ENCODE measurements at regions not wholly inside any gene's neighbourhood (a gene's known extent, or its start where the extent isn't known, plus 50 kb on each side); places are given as distances from the start of the nearest gene placed in this dataset.

GRCh38 chr12:20201733-20202132, 166.6 kb upstream of the PDE3A start:
- DNase-seq = no peak
- no peak overlapping the region for H3K4me2 ChIP-seq (ENCODE audit: low read length)
- H2AK5ac ChIP-seq (ENCODE audit: low read length) = no peak overlapping the region
- H2BK12ac ChIP-seq (ENCODE audit: low read length) = no peak overlapping the region
- no peak overlapping the region for H3K4me3 ChIP-seq (ENCODE audit: low read depth, low read length)
- no peak overlapping the region for H3K4ac ChIP-seq (ENCODE audit: low read depth, low read length)
- H3K36me3 ChIP-seq (ENCODE audit: control insufficient read depth in 1 of 2, insufficient read depth in 2 of 2, low read length in 2 of 2) = no peaks in the 10 kb centered on the region
- H3K27ac ChIP-seq (ENCODE audit: low read depth, low read length) = no peak overlapping the region
- H3K79me2 ChIP-seq (ENCODE audit: control insufficient read depth, insufficient read depth, low read length, poor library complexity) = no peaks in the 10 kb centered on the region
- no peaks in the 10 kb centered on the region for H3K27me3 ChIP-seq (ENCODE audit: insufficient read depth, low read length)
- H3K79me1 ChIP-seq (ENCODE audit: low read length) = peaks cover 6% of the 10 kb centered on the region
- H3K9ac ChIP-seq (ENCODE audit: low read length) = no peak overlapping the region
- no peak overlapping the region for H4K8ac ChIP-seq (ENCODE audit: low read depth, low read length)
- H3K14ac ChIP-seq (ENCODE audit: low read length) = no peak overlapping the region
- H4K91ac ChIP-seq (ENCODE audit: low read depth, low read length) = peak overlapping the region; percentile 57
- H3K18ac ChIP-seq (ENCODE audit: low read length) = no peak overlapping the region
- no peak overlapping the region for H2AFZ ChIP-seq (ENCODE audit: insufficient read depth, low read length, poor library complexity)
- H2BK5ac ChIP-seq (ENCODE audit: low read depth, low read length, poor library complexity) = no peak overlapping the region
- H3K4me1 ChIP-seq (ENCODE audit: control insufficient read depth in 1 of 2, insufficient read depth in 2 of 2, low read length in 2 of 2) = peaks cover 0 to 10% of the 10 kb centered on the region in 2 experiments
- H2BK120ac ChIP-seq (ENCODE audit: insufficient read depth, low read length, poor library complexity) = no peak overlapping the region
- H4K12ac ChIP-seq (ENCODE audit: low read depth, low read length) = no peak overlapping the region
- no peaks in the 10 kb centered on the region for H3K9me3 ChIP-seq (ENCODE audit: insufficient read depth, low read depth, low read length)
- H3K23ac ChIP-seq (ENCODE audit: low read length) = no peak overlapping the region

GRCh38 chr12:20205854-20206253, 162.5 kb upstream of the PDE3A start:
- no peak for DNase-seq

GRCh38 chr12:20206410-20206809, 161.9 kb upstream of the PDE3A start:
- no peak overlapping the region for H3K4me2 ChIP-seq (ENCODE audit: low read length)
- H3K4me1 ChIP-seq (ENCODE audit: control insufficient read depth in 1 of 2, insufficient read depth in 2 of 2, low read length in 2 of 2) = peaks cover 0 to 10% of the 10 kb centered on the region in 2 experiments
- H3K9ac ChIP-seq (ENCODE audit: low read length) = no peak overlapping the region
- no peak overlapping the region for H4K91ac ChIP-seq (ENCODE audit: low read depth, low read length)
- no peak overlapping the region for H2AFZ ChIP-seq (ENCODE audit: insufficient read depth, low read length, poor library complexity)
- no peaks in the 10 kb centered on the region for H3K79me2 ChIP-seq (ENCODE audit: control insufficient read depth, insufficient read depth, low read length, poor library complexity)
- H3K9me3 ChIP-seq (ENCODE audit: insufficient read depth, low read depth, low read length) = no peaks in the 10 kb centered on the region
- H3K36me3 ChIP-seq (ENCODE audit: control insufficient read depth in 1 of 2, insufficient read depth in 2 of 2, low read length in 2 of 2) = no peaks in the 10 kb centered on the region
- H3K27me3 ChIP-seq (ENCODE audit: insufficient read depth, low read length) = no peaks in the 10 kb centered on the region
- no peak overlapping the region for H2BK12ac ChIP-seq (ENCODE audit: low read length)
- no peak overlapping the region for H3K4me3 ChIP-seq (ENCODE audit: low read depth, low read length)
- peaks cover 17% of the 10 kb centered on the region for H3K79me1 ChIP-seq (ENCODE audit: low read length)
- no peak overlapping the region for H2BK5ac ChIP-seq (ENCODE audit: low read depth, low read length, poor library complexity)
- H2AK5ac ChIP-seq (ENCODE audit: low read length) = no peak overlapping the region
- no peak overlapping the region for H3K23ac ChIP-seq (ENCODE audit: low read length)
- H3K14ac ChIP-seq (ENCODE audit: low read length) = no peak overlapping the region
- no peak overlapping the region for H3K4ac ChIP-seq (ENCODE audit: low read depth, low read length)
- WGBS (ENCODE audit: extremely low coverage, insufficient coverage, insufficient read length) = no CpG with 5 or more reads among the region's 2 CpGs
- no peak overlapping the region for H2BK120ac ChIP-seq (ENCODE audit: insufficient read depth, low read length, poor library complexity)
- H4K12ac ChIP-seq (ENCODE audit: low read depth, low read length) = no peak overlapping the region
- no peak for DNase-seq
- no peak overlapping the region for H3K18ac ChIP-seq (ENCODE audit: low read length)
- no peak overlapping the region for H4K8ac ChIP-seq (ENCODE audit: low read depth, low read length)
- H3K27ac ChIP-seq (ENCODE audit: low read depth, low read length) = no peak overlapping the region

More at GRCh38 chr12:20205854-20206253, 162.5 kb upstream of the PDE3A start:
- Histone ChIP-seq H3K9me3 (ENCODE audit: insufficient read depth, low read depth, low read length) (no peaks in the 10 kb centered on the region), H3K36me3 (ENCODE audit: control insufficient read depth in 1 of 2, insufficient read depth in 2 of 2, low read length in 2 of 2) (no peaks in the 10 kb centered on the region), H2AFZ (ENCODE audit: insufficient read depth, low read length, poor library complexity) (no peak overlapping the region), H2BK120ac (ENCODE audit: insufficient read depth, low read length, poor library complexity) (no peak overlapping the region), H4K12ac (ENCODE audit: low read depth, low read length) (no peak overlapping the region), H3K79me2 (ENCODE audit: control insufficient read depth, insufficient read depth, low read length, poor library complexity) (no peaks in the 10 kb centered on the region), H4K91ac (ENCODE audit: low read depth, low read length) (no peak overlapping the region), H3K4me2 (ENCODE audit: low read length) (no peak overlapping the region), H3K4me3 (ENCODE audit: low read depth, low read length) (no peak overlapping the region), H3K4ac (ENCODE audit: low read depth, low read length) (no peak overlapping the region), H3K18ac (ENCODE audit: low read length) (no peak overlapping the region), H4K8ac (ENCODE audit: low read depth, low read length) (no peak overlapping the region), H3K27ac (ENCODE audit: low read depth, low read length) (no peak overlapping the region), H3K27me3 (ENCODE audit: insufficient read depth, low read length) (no peaks in the 10 kb centered on the region), H3K79me1 (ENCODE audit: low read length) (peaks cover 13% of the 10 kb centered on the region), H3K9ac (ENCODE audit: low read length) (no peak overlapping the region), H2AK5ac (ENCODE audit: low read length) (no peak overlapping the region), H2BK5ac (ENCODE audit: low read depth, low read length, poor library complexity) (no peak overlapping the region), H3K4me1 (ENCODE audit: control insufficient read depth in 1 of 2, insufficient read depth in 2 of 2, low read length in 2 of 2) (peaks cover 0 to 10% of the 10 kb centered on the region in 2 experiments), H3K23ac (ENCODE audit: low read length) (no peak overlapping the region), H3K14ac (ENCODE audit: low read length) (no peak overlapping the region), H2BK12ac (ENCODE audit: low read length) (no peak overlapping the region)
- WGBS (ENCODE audit: extremely low coverage, insufficient coverage, insufficient read length) = no CpG with 5 or more reads among the region's 2 CpGs

GRCh38 chr12:20210621-20211215, 157.6 kb upstream of the PDE3A start:
- H3K36me3 ChIP-seq (ENCODE audit: control insufficient read depth in 1 of 2, insufficient read depth in 2 of 2, low read length in 2 of 2) = no peaks in the 10 kb centered on the region
- H3K4me3 ChIP-seq (ENCODE audit: low read depth, low read length) = no peak overlapping the region
- no peak overlapping the region for H3K18ac ChIP-seq (ENCODE audit: low read length)
- H3K9me3 ChIP-seq (ENCODE audit: insufficient read depth, low read depth, low read length) = no peaks in the 10 kb centered on the region
- H2BK12ac ChIP-seq (ENCODE audit: low read length) = peak overlapping the region; percentile 78
- peak overlapping the region; percentile 26 for H4K8ac ChIP-seq (ENCODE audit: low read depth, low read length)
- peak overlapping the region; percentile 56 for H2BK120ac ChIP-seq (ENCODE audit: insufficient read depth, low read length, poor library complexity)
- peak overlapping the region; percentile 23 for H3K27ac ChIP-seq (ENCODE audit: low read depth, low read length)
- H3K79me1 ChIP-seq (ENCODE audit: low read length) = peaks cover 17% of the 10 kb centered on the region
- H3K9ac ChIP-seq (ENCODE audit: low read length) = no peak overlapping the region
- H3K4me1 ChIP-seq (ENCODE audit: control insufficient read depth in 1 of 2, insufficient read depth in 2 of 2, low read length in 2 of 2) = no peaks in the 10 kb centered on the region
- peak overlapping the region; percentile 84 for H2BK5ac ChIP-seq (ENCODE audit: low read depth, low read length, poor library complexity)
- no peaks in the 10 kb centered on the region for H3K27me3 ChIP-seq (ENCODE audit: insufficient read depth, low read length)
- no peak overlapping the region for H2AFZ ChIP-seq (ENCODE audit: insufficient read depth, low read length, poor library complexity)
- no peak for DNase-seq
- no peak overlapping the region for H3K23ac ChIP-seq (ENCODE audit: low read length)
- peak overlapping the region; percentile 77 for H4K91ac ChIP-seq (ENCODE audit: low read depth, low read length)
- H3K4ac ChIP-seq (ENCODE audit: low read depth, low read length) = no peak overlapping the region
- H2AK5ac ChIP-seq (ENCODE audit: low read length) = no peak overlapping the region
- H3K79me2 ChIP-seq (ENCODE audit: control insufficient read depth, insufficient read depth, low read length, poor library complexity) = no peaks in the 10 kb centered on the region
- H3K14ac ChIP-seq (ENCODE audit: low read length) = peak overlapping the region; percentile 32
- WGBS (ENCODE audit: extremely low coverage, insufficient coverage, insufficient read length) = no CpG with 5 or more reads among the region's 2 CpGs
- H4K12ac ChIP-seq (ENCODE audit: low read depth, low read length) = no peak overlapping the region
- H3K4me2 ChIP-seq (ENCODE audit: low read length) = no peak overlapping the region
